ENCODE measurements at regions not wholly inside any gene's neighbourhood (a gene's known extent, or its start where the extent isn't known, plus 50 kb on each side); places are given as distances from the start of the nearest gene placed in this dataset.

DNA sequence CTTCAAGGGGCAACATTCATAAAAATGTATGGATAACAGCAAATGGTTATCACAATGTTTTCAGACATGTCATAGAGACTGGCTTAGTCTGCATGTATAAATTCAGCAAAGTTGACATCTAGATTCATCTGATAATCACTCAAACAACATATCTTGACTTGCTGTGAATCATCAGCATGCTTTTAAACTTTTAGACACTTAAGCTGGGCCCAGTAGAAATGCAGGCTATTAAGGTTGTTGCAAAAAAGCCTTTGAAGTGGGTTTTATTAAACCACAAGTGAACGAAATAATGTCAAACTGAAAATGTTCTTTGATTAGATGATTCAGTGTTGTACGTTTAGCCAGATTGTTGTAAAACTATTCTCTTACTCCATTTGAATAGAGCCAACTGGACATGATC lies 759.6 kb downstream of the NXPH1 start:
- H3K27me3 ChIP-seq (ENCODE audit: control insufficient read depth, insufficient read depth, low read length) = no peaks in the 10 kb centered on the region
- DNase-seq (ENCODE audit: low read depth) (no peak), FAIRE-seq (no peak)
- TF ChIP-seq, protein P1, sequence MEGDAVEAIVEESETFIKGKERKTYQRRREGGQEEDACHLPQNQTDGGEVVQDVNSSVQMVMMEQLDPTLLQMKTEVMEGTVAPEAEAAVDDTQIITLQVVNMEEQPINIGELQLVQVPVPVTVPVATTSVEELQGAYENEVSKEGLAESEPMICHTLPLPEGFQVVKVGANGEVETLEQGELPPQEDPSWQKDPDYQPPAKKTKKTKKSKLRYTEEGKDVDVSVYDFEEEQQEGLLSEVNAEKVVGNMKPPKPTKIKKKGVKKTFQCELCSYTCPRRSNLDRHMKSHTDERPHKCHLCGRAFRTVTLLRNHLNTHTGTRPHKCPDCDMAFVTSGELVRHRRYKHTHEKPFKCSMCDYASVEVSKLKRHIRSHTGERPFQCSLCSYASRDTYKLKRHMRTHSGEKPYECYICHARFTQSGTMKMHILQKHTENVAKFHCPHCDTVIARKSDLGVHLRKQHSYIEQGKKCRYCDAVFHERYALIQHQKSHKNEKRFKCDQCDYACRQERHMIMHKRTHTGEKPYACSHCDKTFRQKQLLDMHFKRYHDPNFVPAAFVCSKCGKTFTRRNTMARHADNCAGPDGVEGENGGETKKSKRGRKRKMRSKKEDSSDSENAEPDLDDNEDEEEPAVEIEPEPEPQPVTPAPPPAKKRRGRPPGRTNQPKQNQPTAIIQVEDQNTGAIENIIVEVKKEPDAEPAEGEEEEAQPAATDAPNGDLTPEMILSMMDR (IDR thresholded peaks at IDR 0.05; ENCODE audit: insufficient read depth, low read length, severe bottlenecking) = no peak
- no peak overlapping the region for H3K4me3 ChIP-seq (ENCODE audit: low read depth, low read length)
- no peaks in the 10 kb centered on the region for H3K36me3 ChIP-seq (ENCODE audit: control insufficient read depth, insufficient read depth, low read length)

DNA sequence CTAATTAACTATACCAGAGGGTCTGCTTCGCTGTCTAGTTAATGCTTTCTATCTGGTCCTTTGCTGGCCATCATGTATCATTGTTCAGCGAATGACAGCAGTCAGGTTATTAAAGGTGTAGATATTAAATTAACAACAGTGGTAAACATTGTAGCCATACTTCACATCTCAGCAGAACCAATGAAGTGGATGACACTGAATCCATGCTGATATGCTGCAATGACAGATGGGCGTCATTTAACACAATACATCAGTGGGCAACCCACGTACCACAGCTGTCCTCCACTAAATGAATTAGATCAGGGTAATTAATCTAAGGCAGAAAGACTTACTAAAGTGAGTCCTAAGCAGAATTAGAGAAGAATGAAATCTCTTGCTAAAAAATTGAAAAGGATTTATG lies 767.2 kb downstream of the NXPH1 start:
- Histone ChIP-seq H3K36me3 (ENCODE audit: control insufficient read depth, insufficient read depth, low read length) (no peaks in the 10 kb centered on the region), H3K4me3 (ENCODE audit: low read depth, low read length) (no peak overlapping the region), H3K27me3 (ENCODE audit: control insufficient read depth, insufficient read depth, low read length) (no peaks in the 10 kb centered on the region)
- FAIRE-seq (no peak), DNase-seq (ENCODE audit: low read depth) (no peak)
- TF ChIP-seq, protein P1 (IDR thresholded peaks at IDR 0.05; ENCODE audit: insufficient read depth, low read length, severe bottlenecking) = no peak

DNA sequence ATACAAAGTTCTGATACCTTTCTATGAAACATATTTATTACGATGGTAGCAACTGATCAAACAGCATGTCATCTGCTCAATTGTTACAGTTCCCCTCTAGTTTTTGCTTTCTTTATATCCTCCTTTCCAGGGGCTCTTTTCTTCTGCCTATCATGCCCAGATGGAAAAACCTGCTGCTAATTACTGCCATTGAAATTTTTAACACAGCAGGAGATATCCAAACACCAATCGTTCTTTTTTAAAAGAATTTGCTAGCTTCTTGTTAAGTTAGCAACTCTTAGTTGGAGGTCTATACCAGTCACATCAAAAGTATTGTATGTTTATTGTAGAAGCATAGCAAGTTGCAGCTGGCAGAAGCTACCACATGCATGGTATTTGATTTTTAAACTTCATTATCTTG lies 768.5 kb downstream of the NXPH1 start:
- H3K36me3 ChIP-seq (ENCODE audit: control insufficient read depth, insufficient read depth, low read length) = no peaks in the 10 kb centered on the region
- DNase-seq (ENCODE audit: low read depth) (no peak), FAIRE-seq (no peak)
- TF ChIP-seq, protein P1 (IDR thresholded peaks at IDR 0.05; ENCODE audit: insufficient read depth, low read length, severe bottlenecking) = no peak
- no peak overlapping the region for H3K4me3 ChIP-seq (ENCODE audit: low read depth, low read length)
- no peaks in the 10 kb centered on the region for H3K27me3 ChIP-seq (ENCODE audit: control insufficient read depth, insufficient read depth, low read length)

DNA sequence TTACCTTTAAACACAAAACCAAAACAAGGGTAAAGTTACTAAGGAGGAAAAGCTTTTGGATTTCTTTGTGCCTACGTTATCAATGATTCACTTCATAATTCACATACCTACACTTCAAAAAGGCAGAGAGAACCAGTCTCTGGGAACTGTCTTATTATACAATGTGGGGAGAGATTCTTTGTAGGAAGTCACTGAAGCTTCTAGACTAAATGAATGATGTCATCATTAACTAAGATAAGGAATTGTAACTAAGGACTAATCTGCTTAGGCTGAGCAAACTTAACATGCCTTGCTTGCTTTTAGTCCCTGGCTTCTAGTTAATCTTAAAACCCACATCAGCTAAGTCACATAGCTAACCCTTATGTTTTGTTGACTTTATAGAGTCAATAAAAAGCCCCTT lies 771.2 kb downstream of the NXPH1 start:
- no peaks in the 10 kb centered on the region for H3K36me3 ChIP-seq (ENCODE audit: control insufficient read depth, insufficient read depth, low read length)
- FAIRE-seq = no peak
- no peaks in the 10 kb centered on the region for H3K27me3 ChIP-seq (ENCODE audit: control insufficient read depth, insufficient read depth, low read length)
- no peak for DNase-seq (ENCODE audit: low read depth)
- TF ChIP-seq, protein P1 (IDR thresholded peaks at IDR 0.05; ENCODE audit: insufficient read depth, low read length, severe bottlenecking) = no peak
- H3K4me3 ChIP-seq (ENCODE audit: low read depth, low read length) = no peak overlapping the region

DNA sequence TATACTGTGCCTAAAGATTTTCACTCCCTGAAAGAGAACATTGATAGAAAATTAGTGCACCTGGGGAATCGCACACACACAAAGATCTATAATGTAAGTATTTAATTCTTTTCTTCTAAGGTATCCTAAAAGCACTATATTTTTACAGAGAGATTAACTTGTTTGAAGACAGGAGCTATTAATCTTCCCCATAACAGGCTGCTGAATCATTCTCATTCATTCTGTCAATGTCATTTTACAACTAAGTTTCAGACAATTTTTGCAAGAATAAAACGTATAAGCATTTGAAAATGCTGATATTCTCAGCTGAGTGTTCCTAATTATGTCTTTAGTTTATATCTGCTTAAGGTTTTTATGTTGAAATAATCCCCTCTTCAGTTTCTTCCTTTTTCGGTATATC lies 776.7 kb downstream of the NXPH1 start:
- Histone ChIP-seq H3K4me3 (ENCODE audit: low read depth, low read length) (no peak overlapping the region), H3K36me3 (ENCODE audit: control insufficient read depth, insufficient read depth, low read length) (no peaks in the 10 kb centered on the region), H3K27me3 (ENCODE audit: control insufficient read depth, insufficient read depth, low read length) (no peaks in the 10 kb centered on the region)
- DNase-seq (ENCODE audit: low read depth) = no peak
- FAIRE-seq = no peak
- TF ChIP-seq, protein P1 (IDR thresholded peaks at IDR 0.05; ENCODE audit: insufficient read depth, low read length, severe bottlenecking) = no peak

DNA sequence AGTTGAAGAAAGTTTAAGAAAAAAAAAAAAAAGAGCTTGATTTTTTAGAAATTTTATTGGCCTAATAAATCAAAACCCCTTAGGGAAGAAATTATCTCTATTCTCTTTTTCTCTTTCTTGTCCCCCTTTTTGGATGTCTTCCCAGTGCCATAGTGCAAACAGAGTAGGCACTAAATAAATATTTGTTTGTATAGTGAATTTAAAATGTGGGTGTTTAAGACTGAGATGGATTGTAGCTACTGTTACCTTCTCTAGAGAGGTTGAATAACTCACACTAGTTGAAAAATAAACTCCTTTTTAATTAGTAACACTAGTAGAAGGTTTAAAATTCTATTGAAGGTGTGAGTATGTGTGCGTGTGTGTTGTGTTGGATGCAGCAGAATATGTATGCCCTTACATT lies 783.8 kb downstream of the NXPH1 start:
- no peaks in the 10 kb centered on the region for H3K27me3 ChIP-seq (ENCODE audit: control insufficient read depth, insufficient read depth, low read length)
- no peaks in the 10 kb centered on the region for H3K36me3 ChIP-seq (ENCODE audit: control insufficient read depth, insufficient read depth, low read length)
- FAIRE-seq = no peak
- no peak overlapping the region for H3K4me3 ChIP-seq (ENCODE audit: low read depth, low read length)
- no peak for DNase-seq (ENCODE audit: low read depth)
- TF ChIP-seq, protein P1 (IDR thresholded peaks at IDR 0.05; ENCODE audit: insufficient read depth, low read length, severe bottlenecking) = no peak
